Sigmoid colon (tissue), 6 donors: ENCODE measurements at regions not wholly inside any gene's neighbourhood (a gene's known extent, or its start where the extent isn't known, plus 50 kb on each side); places are given as distances from the start of the nearest gene placed in this dataset.

Experiments used
- DNase-seq: peaks from one replicate; pipeline ENCODE4 v3.0.0-alpha.2; 2019
- H3K27ac ChIP-seq, 4 donors: fragments of 200-600 bp; sonication (generic); one replicate each; pipeline ENCODE4 v1.5.1; 2016 to 2019; ENCODE audit warnings: mild to moderate bottlenecking in 1 of 4
- H3K27me3 ChIP-seq, 3 donors: fragments of 200-600 bp; sonication (generic); one replicate each; pipeline ENCODE4 v1.5.1; 2019; ENCODE audit warnings: mild to moderate bottlenecking in 1 of 3
- H3K36me3 ChIP-seq, 4 donors: fragments of 200-600 bp; sonication (generic); one replicate each; pipeline ENCODE4 v1.5.1; 2016 to 2019
- H3K4me1 ChIP-seq, 4 donors: fragments of 200-600 bp; sonication (generic); one replicate each; pipeline ENCODE4 v1.5.1; 2017 to 2019
- H3K4me3 ChIP-seq, 4 donors: fragments of 200-600 bp; sonication (generic); one replicate each; pipeline ENCODE4 v1.5.1; 2017 to 2019; ENCODE audit warnings: mild to moderate bottlenecking in 2 of 4, moderate library complexity in 1 of 4
- H3K9me3 ChIP-seq, 4 donors: fragments of 200-600 bp in 3 of 4; sonication (generic) in 3 of 4; one replicate each; pipeline versions ENCODE4 v1.5.1 to v1.6.1; 2013 to 2019
- EP300 ChIP-seq, 4 donors: sonication (generic); formaldehyde crosslinking; IDR thresholded peaks; one replicate each; pipeline ENCODE4 v1.6.1; 2017; ENCODE audit warnings: antibody characterized with exemption in 4 of 4
- POLR2A ChIP-seq, 2 donors: fragments of 450-650 bp; IDR thresholded peaks; one replicate each; pipeline ENCODE4 v1.6.1; 2016; ENCODE audit warnings: antibody characterized with exemption in 2 of 2, mild to moderate bottlenecking in 2 of 2, moderate library complexity in 2 of 2
- POLR2AphosphoS5 ChIP-seq, 4 donors: sonication (generic); formaldehyde crosslinking; IDR thresholded peaks; one replicate each; pipeline ENCODE4 v1.6.1; 2017; ENCODE audit warnings: antibody characterized with exemption in 4 of 4
- WGBS, 2 donors: extraction: QIAGEN DNeasy Blood & Tissue Kit; methylation state at CpG; one replicate each; pipeline ENCODE4 v1.1.7; 2013; 5-methylcytosine and 5-hydroxymethylcytosine counted together
- intact Hi-C: fragments of 100-400 bp; cut with DNase I; formaldehyde crosslinking; loops from one replicate; pipeline ENCODE4 v1.15.1; 2023
- TF ChIP-seq, protein P1 (sequence below), 4 experiments: fragments of 450-650 bp in 3 of 4; fragments of 200-600 bp in 1 of 4; IDR thresholded peaks; one replicate each; pipeline ENCODE4 v1.5.1; 2016 to 2019; ENCODE audit warnings: antibody characterized with exemption in 4 of 4, mild to moderate bottlenecking in 3 of 4, moderate library complexity in 2 of 4
- donor health status: healthy with polysubstance abuse.
- donor health status: healthy.

DNA sequence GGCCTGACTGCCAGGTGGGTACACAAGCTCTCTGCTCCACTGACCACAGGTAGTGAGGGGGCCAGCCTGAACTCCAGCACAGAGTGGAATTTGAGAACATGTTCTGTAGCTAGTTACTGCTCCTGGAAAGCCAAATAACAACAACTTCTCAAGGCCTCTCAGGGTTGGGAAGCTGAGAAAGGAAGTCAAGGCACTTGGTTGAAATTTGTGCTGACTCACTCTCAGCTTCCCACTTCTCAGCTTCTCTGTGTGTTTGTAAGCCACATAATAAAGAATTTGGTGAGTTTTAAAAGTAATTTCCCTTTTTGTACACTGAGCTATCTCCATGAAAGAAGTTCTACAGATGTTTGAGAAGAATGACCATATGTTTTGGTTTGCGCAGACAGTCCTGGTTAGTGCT, 234.9 kb downstream of the KTN1 start:
- TF ChIP-seq, protein P1, sequence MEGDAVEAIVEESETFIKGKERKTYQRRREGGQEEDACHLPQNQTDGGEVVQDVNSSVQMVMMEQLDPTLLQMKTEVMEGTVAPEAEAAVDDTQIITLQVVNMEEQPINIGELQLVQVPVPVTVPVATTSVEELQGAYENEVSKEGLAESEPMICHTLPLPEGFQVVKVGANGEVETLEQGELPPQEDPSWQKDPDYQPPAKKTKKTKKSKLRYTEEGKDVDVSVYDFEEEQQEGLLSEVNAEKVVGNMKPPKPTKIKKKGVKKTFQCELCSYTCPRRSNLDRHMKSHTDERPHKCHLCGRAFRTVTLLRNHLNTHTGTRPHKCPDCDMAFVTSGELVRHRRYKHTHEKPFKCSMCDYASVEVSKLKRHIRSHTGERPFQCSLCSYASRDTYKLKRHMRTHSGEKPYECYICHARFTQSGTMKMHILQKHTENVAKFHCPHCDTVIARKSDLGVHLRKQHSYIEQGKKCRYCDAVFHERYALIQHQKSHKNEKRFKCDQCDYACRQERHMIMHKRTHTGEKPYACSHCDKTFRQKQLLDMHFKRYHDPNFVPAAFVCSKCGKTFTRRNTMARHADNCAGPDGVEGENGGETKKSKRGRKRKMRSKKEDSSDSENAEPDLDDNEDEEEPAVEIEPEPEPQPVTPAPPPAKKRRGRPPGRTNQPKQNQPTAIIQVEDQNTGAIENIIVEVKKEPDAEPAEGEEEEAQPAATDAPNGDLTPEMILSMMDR (IDR thresholded peaks at IDR 0.05) = no peak
- no peak for TF ChIP-seq POLR2A (IDR thresholded peaks at IDR 0.05)
- TF ChIP-seq EP300 (IDR thresholded peaks at IDR 0.05) = no peak
- no peak for TF ChIP-seq POLR2AphosphoS5 (IDR thresholded peaks at IDR 0.05)
- DNase-seq = no peak
- H3K36me3 ChIP-seq = no peaks in the 10 kb centered on the region
- no peak overlapping the region for H3K4me3 ChIP-seq
- intact Hi-C loops = no loop called here
- no peaks in the 10 kb centered on the region for H3K4me1 ChIP-seq
- no peak overlapping the region for H3K27ac ChIP-seq
- WGBS, 2 donors = 87 to 91% methylated on average over 1 of the region's 1 CpG
- no peaks in the 10 kb centered on the region for H3K9me3 ChIP-seq
- no peaks in the 10 kb centered on the region for H3K27me3 ChIP-seq

GRCh38 chr14:55816225-55816624, 236.2 kb downstream of the KTN1 start:
- Histone ChIP-seq H3K27ac (no peak overlapping the region), H3K4me3 (no peak overlapping the region), H3K27me3 (no peaks in the 10 kb centered on the region), H3K36me3 (no peaks in the 10 kb centered on the region), H3K4me1 (no peaks in the 10 kb centered on the region), H3K9me3 (no peaks in the 10 kb centered on the region)
- intact Hi-C loops = no loop called here
- TF ChIP-seq, protein P1 (IDR thresholded peaks at IDR 0.05) = no peak
- no peak for TF ChIP-seq POLR2A (IDR thresholded peaks at IDR 0.05)
- no peak for TF ChIP-seq EP300 (IDR thresholded peaks at IDR 0.05)
- TF ChIP-seq POLR2AphosphoS5 (IDR thresholded peaks at IDR 0.05) = no peak
- DNase-seq = no peak

GRCh38 chr14:55819610-55820304, 239.8 kb downstream of the KTN1 start:
- Histone ChIP-seq H3K4me1 (no peaks in the 10 kb centered on the region), H3K4me3 (no peak overlapping the region), H3K27ac (no peak overlapping the region), H3K27me3 (no peaks in the 10 kb centered on the region), H3K36me3 (no peaks in the 10 kb centered on the region), H3K9me3 (peaks cover 0 to 9% (median 0%) of the 10 kb centered on the region in 4 donors)
- DNase-seq = no peak
- intact Hi-C loops = no loop called here
- WGBS, 2 donors = 80% methylated on average over 8 of the region's 8 CpGs
- TF ChIP-seq POLR2A (IDR thresholded peaks at IDR 0.05) = no peak
- no peak for TF ChIP-seq EP300 (IDR thresholded peaks at IDR 0.05)
- no peak for TF ChIP-seq POLR2AphosphoS5 (IDR thresholded peaks at IDR 0.05)
- TF ChIP-seq, protein P1 (IDR thresholded peaks at IDR 0.05) = no peak

- H3K27me3 ChIP-seq = no peaks in the 10 kb centered on the region
- no peak for DNase-seq
- no peaks in the 10 kb centered on the region for H3K4me1 ChIP-seq
- TF ChIP-seq POLR2AphosphoS5 (IDR thresholded peaks at IDR 0.05) = no peak
- TF ChIP-seq POLR2A (IDR thresholded peaks at IDR 0.05) = no peak
- H3K9me3 ChIP-seq = peaks cover 0 to 9% (median 0%) of the 10 kb centered on the region in 4 donors
- no peak overlapping the region for H3K4me3 ChIP-seq
- WGBS, 2 donors = 66 to 89% methylated on average over 2 of the region's 2 CpGs
- no peak overlapping the region for H3K27ac ChIP-seq
- no peaks in the 10 kb centered on the region for H3K36me3 ChIP-seq
- intact Hi-C loops = no loop called here
Observed at GRCh38 chr14:55822906-55823305, 242.9 kb downstream of the KTN1 start.

- DNase-seq = no peak
- TF ChIP-seq, protein P1 (IDR thresholded peaks at IDR 0.05) = peak in 1 of 4 experiments; percentile 4
- no peak for TF ChIP-seq POLR2A (IDR thresholded peaks at IDR 0.05)
- TF ChIP-seq POLR2AphosphoS5 (IDR thresholded peaks at IDR 0.05) = no peak
- no peak for TF ChIP-seq EP300 (IDR thresholded peaks at IDR 0.05)
- no peaks in the 10 kb centered on the region for H3K36me3 ChIP-seq
- 19 to 66% methylated on average over 3 of the region's 3 CpGs for WGBS, 2 donors
- H3K4me1 ChIP-seq = no peaks in the 10 kb centered on the region
- no peak overlapping the region for H3K27ac ChIP-seq
- no peaks in the 10 kb centered on the region for H3K9me3 ChIP-seq
- H3K4me3 ChIP-seq = no peak overlapping the region
- H3K27me3 ChIP-seq = no peaks in the 10 kb centered on the region
- intact Hi-C loops = no loop called here
Observed at GRCh38 chr14:55832122-55832911, 252.3 kb downstream of the KTN1 start.
